Stimulated activated CD8-positive, alpha-beta memory T cell treated with anti-CD3 and anti-CD28 coated beads, Interleukin-7, amount 100 ng/mL, for 1 hour (primary cell): ENCODE measurements at regions not wholly inside any gene's neighbourhood (a gene's known extent, or its start where the extent isn't known, plus 50 kb on each side); places are given as distances from the start of the nearest gene placed in this dataset.
"Not testable (repeated sequence)": the region's sequence is repeated elsewhere in the genome, so short reads cannot be mapped to it uniquely, and the experiment has no call there.

ENCODE experiments used
- DNase-seq, 2 donors: peaks; one replicate each; pipeline ENCODE4 v3.0.0-alpha.2; 2020; ENCODE audit warnings: low read depth in 2 of 2

DNA sequence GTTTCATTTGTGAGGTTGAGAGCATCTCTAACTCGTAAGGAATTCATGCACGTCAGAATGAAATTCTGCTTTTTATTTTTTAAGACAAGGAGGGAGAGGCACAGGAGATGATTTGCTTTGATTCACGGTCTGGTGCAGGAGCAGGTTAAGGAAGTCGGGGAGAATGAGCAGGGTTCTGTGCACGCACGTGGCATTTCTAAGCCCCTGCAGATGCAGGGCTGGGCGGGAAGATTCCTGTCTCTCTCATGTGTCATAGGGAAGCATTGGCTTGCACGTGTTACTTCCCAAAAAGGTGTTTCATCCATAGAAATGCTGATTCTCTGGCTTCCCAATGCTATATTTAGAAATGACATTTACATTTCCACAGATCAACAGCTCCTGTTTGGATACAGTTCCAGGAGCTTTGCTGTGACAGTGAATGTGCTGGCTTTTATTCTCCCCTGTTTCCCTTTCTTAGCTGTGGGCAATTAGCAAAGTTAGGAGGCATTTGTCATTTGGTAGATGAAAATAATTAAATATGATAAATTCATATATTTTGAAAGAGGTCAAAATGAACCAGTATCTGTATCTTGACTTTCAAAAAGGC is 119.7 kb upstream of the ZFP64 start:
- no peak for DNase-seq

GRCh38 chr20:52309181-52309580 is 117.6 kb upstream of the ZFP64 start:
- DNase-seq: no peak

GRCh38 chr20:52306477-52306876 is 114.9 kb upstream of the ZFP64 start:
- no peak for DNase-seq

DNA sequence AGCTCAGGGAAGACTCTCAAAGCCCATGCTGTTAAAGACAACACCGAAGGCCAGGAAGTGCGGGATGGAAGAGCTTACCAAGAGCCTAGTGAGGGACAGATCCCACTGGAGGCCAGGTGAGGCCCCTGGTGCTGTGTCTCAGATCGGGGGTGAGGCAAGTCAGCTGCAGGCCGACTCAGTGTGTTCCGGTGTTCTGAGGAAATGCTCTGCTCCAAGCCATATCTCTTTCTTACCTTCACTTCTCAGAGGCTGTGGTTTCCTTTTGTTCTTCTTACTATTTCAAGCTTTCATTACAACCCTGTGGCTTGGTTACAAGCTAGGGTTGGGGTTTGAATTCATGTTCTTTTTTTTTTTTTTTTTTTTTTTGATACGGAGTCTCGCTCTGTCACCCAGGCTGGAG is 114.3 kb upstream of the ZFP64 start:
- DNase-seq: no peak

- DNase-seq: no peak
Observed at GRCh38 chr20:52305024-52305645, 113.6 kb upstream of the ZFP64 start.

DNA sequence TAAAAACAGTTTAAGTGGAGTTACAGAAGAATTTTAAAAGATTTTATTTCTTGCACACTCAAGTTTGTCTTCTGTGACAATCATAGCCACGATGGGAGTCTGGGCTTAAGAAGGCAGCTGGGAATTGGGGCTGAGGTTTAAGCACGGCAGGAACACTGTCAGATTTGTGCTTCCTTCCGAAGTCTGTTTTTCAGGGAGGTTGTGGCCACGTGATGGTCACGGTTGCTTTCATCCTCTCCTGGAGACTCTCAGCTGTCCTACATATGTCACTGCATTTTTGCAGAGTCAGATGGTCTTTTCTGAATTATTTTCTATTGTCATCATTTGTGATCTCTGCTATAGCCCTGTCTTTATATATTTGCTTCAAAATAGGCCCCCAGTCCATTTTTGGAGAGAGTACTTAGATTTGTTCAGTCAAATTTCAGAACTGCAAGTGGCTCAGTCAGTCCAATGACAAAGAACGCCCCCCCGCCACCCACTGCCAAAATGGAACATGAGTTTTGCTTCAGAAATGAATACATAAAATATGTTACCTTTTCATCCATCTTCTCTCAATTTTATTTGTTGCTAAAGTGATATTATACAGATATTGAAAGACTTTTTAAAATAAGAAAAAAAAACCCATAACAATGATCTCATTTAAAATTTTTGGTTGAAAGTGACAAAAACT is 111.8 kb upstream of the ZFP64 start:
- DNase-seq: no peak

- DNase-seq: no peak
Observed at GRCh38 chr20:52302736-52303135, 111.2 kb upstream of the ZFP64 start.

GRCh38 chr20:52302051-52302450 is 110.5 kb upstream of the ZFP64 start:
- not testable (repeated sequence) for DNase-seq

- DNase-seq: no peak
Observed at GRCh38 chr20:52295556-52295955, 104.0 kb upstream of the ZFP64 start.

DNA sequence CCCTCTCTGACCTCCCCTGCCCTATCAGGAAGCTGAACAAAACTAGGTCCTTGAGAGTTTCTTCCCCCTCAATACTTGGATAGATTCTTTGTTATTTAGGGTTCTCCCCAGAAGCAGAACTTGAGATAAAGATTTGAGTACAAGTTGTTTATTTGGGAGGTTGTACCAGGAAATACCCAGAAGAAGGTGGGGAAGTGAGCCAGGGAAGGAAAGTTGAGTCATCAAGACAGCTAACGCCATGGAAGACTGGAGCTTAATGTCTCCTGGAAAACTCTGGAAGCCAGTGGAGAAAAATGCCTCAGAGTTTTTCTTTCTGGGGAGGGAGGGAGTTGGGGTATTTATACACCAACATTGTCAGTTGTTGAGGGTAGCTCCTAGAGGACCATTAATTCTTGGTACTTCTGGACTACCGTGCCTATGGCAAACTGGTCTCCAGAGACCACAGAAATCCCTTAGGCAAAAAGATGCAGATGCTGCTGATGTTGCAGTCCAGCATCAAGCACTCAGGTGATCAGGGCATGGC is 102.6 kb upstream of the ZFP64 start:
- no peak for DNase-seq

DNA sequence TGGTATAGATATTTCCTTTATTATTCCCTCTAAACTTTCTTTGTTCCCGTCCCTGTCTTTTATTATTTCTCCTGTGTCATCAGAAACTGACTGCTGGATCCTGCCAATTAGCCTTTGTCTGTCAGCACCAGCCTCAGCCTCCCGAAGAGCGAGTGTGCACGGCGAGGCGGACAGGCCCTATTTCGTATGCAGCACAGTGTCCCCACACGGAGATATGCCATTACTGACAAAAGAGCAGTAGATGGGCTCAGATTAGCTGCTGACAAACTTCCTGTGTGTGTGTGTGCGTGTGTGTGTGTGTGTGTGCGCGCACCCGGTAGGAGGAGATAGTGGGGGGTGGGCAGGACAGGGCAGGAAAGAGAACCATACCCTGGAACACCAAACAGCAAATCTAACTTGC is 99.5 kb upstream of the ZFP64 start:
- no peak for DNase-seq

GRCh38 chr20:52290569-52290968 is 99.0 kb upstream of the ZFP64 start:
- DNase-seq: no peak

GRCh38 chr20:52289956-52290565 is 98.5 kb upstream of the ZFP64 start:
- DNase-seq: no peak

GRCh38 chr20:52280407-52280806 is 88.8 kb upstream of the ZFP64 start:
- DNase-seq: no peak

DNA sequence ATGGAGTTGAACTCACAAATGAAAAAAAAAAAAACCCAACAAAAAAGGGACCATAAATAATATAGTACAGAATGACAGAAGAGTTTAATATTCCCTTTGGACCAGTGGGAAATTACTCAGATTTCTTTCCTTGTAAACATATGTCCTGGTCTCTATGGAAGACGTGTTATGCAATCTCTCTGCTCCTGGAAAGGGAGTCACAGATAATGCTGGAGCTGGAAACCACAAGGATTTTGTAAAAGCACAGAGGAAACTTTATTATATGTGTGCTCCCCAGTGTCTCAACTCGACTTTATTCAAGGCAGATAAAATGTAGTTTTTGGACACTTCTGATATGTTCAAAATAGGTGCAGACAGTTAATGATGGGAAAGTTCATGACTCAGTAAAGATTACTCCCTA is 88.1 kb upstream of the ZFP64 start:
- DNase-seq: no peak

DNA sequence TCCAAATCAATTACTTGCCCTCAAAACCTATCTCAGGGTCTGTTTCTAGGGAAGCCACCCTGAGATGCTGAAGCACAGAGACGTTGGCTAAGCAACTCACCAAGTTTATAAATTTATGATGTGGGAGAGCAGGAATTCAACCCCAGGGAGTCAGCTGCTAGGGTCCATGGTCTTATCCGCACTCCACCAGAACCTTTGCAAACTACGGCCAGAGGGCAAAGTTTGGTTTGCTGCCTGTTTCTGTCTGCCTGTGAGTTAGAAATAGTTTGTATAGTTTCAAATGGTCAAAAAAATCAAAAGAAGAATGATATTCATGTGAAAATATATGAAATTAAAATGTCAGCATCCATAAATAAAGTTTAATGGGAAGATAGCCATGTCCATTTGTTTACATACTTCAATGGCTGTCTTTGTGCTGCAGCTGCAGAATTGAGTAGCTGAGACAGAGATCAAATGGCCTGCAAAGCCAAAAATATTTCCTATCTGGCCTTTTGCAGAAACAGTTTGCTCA is 83.7 kb upstream of the ZFP64 start:
- DNase-seq: no peak

- DNase-seq: no peak
Observed at GRCh38 chr20:52270696-52271095, 79.1 kb upstream of the ZFP64 start.

- DNase-seq: no peak
Observed at GRCh38 chr20:52270001-52270606, 78.5 kb upstream of the ZFP64 start.

GRCh38 chr20:52269321-52269720 is 77.7 kb upstream of the ZFP64 start:
- no peak for DNase-seq

DNA sequence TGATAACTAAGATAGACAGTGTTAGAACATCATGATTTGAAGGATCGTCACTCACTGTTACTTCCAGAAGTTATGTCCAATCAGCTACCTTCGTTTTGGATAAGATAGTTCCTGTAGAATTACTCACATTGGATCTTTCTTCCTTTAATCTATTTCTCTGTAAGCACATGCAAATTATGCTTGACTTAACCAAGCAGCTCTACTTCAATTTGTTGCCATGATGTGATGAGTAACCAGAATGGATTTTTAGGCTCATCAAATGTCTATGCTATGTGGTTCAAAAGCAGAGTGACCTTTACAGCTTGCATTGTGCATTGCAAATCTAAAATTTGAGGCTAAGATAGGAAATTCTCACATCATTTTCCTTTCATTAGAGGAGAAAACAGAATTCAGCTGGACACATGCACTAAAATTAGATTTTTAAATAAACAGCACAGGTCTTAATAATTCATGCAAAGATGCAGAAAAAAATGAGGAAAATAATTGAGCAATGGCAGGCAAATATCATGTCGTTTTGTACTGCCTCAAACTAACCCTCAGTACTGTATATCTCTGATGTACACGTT is 76.7 kb upstream of the ZFP64 start:
- DNase-seq: no peak

- DNase-seq: no peak
Observed at GRCh38 chr20:52267418-52267817, 75.8 kb upstream of the ZFP64 start.

GRCh38 chr20:52263757-52264156 is 72.2 kb upstream of the ZFP64 start:
- DNase-seq: no peak
